AG10803 (cell line): ENCODE measurements at regions not wholly inside any gene's neighbourhood (a gene's known extent, or its start where the extent isn't known, plus 50 kb on each side); places are given as distances from the start of the nearest gene placed in this dataset.

Source experiments
- DNase-seq: peaks from one replicate; pipeline ENCODE4 v3.0.0; 2010; ENCODE audit warnings: low read depth
- H3K4me3 ChIP-seq: 2 replicates; pipeline ENCODE4 v1.5.1; 2011; ENCODE audit warnings: mild to moderate bottlenecking, low read length, control low read depth
- TF ChIP-seq, protein P1 (sequence below): conservative IDR thresholded peaks from 2 replicates; pipeline ENCODE4 v1.5.1; 2011; ENCODE audit warnings: mild to moderate bottlenecking, low read length, control low read depth, inconsistent platforms

DNA sequence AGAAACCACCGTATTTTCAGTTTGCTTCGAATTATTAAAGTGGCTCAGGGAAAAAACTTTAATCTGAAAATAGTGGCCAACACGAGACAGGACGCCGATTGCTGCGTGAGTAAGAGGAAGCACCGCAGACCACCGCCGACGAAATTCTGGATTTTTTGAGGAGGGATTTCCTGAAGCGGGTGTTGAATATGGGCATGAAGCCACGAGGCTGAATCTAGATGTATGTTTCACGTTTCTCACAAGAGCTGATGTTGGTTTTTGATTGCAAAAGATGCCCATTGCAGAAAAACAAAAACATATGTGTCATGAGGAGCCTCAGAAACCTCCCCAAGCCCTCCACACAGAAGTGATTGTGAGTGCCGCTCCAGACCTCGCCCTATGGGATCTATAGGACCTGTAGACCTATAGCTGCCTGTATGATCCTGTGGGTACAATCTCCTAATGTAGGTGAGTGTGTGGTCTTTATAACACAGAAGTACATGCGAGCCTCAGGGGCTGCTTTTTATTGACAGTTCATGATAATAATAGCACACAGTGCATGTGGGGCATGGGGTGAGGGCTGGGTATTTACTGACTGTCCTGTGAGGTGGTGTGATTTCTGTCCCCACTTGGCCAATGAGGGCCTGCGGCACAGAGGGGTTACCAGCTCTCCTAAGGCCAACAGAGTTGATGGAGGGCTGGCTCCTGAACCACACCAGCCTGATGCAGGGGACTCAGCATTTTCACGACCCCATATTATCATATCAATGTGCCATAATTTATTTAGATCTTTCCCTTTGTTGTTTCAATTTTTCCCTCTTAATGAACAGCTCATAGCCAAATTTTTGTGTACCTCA, 243.9 kb downstream of the DLL1 start:
- peak; percentile 56 for DNase-seq
- no peak overlapping the region for H3K4me3 ChIP-seq
- TF ChIP-seq, protein P1, sequence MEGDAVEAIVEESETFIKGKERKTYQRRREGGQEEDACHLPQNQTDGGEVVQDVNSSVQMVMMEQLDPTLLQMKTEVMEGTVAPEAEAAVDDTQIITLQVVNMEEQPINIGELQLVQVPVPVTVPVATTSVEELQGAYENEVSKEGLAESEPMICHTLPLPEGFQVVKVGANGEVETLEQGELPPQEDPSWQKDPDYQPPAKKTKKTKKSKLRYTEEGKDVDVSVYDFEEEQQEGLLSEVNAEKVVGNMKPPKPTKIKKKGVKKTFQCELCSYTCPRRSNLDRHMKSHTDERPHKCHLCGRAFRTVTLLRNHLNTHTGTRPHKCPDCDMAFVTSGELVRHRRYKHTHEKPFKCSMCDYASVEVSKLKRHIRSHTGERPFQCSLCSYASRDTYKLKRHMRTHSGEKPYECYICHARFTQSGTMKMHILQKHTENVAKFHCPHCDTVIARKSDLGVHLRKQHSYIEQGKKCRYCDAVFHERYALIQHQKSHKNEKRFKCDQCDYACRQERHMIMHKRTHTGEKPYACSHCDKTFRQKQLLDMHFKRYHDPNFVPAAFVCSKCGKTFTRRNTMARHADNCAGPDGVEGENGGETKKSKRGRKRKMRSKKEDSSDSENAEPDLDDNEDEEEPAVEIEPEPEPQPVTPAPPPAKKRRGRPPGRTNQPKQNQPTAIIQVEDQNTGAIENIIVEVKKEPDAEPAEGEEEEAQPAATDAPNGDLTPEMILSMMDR, result no peak

DNA sequence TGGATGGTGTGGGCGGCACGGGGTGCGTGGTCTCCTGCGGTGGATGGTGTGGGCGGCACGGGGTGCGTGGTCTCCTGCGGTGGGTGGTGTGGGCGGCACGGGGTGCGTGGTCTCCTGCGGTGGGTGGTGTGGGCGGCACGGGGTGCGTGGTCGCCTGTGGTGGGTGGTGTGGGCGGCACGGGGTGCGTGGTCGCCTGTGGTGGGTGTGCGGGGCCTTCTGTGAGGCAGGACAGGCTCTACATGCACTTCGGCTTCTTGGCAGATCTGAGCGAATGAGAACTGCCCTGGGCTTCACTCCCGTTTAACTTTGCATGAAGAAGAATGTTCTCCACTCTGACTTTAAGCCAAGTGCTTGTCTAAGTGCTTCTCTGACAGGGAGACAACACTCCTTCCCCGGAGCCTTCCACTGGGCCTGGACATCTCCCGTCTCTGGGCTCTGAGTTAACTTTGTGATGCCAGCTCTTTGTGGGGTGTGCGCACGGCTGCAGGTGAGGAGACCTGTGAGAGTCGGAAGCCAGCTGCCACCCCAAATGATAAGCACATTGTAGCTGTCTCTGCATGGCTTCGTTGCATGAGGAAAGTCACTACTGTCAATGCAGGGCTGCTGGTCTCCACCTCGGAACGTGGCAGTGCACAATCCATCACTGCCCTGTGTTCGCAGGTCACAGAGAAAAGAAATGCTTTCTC, 244.8 kb downstream of the DLL1 start:
- TF ChIP-seq, protein P1, result no peak
- no peak overlapping the region for H3K4me3 ChIP-seq
- DNase-seq, result no peak

DNA sequence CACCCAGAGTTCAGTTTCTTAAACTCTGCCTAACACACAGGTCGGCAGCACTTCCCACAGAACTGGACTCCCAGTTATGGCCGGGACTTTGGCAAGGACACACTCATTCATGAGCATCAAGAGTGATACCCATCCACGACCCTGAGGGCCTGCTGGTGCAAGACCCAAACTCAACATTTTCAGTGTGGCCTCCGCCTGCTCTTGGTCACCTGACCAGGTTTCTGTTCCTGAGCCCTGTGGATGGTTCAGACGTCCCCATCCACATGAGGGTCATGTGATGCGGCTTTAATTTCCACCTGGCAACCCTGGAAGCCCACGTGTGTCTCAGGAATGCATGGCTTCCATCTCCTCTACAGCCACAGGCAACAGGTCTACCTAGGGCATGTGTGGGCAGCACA, 245.3 kb downstream of the DLL1 start:
- DNase-seq, result no peak
- H3K4me3 ChIP-seq, result no peak overlapping the region
- TF ChIP-seq, protein P1, result no peak

DNA sequence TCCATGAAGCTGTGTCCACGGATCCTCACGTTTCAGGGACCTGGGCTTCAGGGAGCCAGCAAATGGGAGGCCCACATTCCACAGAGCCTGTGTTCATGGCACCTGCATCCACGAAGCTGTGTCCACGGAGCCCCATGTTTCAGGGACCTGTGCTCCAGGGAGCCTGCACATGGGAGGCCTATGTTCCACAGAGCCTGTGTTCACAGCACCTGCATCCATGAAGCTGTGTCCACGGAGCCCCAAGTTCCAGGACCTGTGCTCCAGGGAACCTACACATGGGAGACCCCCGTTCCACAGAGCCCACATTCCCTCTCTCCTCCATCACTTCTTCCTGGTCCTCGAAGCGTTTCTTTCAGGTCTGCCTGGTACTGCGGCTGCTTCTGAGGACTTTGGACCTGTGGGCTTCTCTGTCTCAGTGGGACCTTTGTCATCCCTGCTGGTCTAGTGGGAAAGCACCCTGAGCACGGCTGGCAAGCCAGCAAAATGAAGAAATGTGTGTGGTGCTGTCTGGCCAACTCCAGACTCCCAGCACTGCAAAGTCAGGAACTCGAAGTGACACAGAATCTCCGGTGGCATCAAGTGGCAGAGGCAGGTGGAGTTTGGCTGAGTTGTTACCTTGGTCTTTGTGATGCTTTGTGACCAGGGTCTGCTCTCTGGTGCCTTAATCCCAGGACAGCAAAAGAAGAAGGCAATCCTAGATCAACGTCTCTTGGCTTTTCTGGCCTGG, 245.9 kb downstream of the DLL1 start:
- TF ChIP-seq, protein P1, result no peak
- no peak for DNase-seq
- H3K4me3 ChIP-seq, result no peak overlapping the region

DNA sequence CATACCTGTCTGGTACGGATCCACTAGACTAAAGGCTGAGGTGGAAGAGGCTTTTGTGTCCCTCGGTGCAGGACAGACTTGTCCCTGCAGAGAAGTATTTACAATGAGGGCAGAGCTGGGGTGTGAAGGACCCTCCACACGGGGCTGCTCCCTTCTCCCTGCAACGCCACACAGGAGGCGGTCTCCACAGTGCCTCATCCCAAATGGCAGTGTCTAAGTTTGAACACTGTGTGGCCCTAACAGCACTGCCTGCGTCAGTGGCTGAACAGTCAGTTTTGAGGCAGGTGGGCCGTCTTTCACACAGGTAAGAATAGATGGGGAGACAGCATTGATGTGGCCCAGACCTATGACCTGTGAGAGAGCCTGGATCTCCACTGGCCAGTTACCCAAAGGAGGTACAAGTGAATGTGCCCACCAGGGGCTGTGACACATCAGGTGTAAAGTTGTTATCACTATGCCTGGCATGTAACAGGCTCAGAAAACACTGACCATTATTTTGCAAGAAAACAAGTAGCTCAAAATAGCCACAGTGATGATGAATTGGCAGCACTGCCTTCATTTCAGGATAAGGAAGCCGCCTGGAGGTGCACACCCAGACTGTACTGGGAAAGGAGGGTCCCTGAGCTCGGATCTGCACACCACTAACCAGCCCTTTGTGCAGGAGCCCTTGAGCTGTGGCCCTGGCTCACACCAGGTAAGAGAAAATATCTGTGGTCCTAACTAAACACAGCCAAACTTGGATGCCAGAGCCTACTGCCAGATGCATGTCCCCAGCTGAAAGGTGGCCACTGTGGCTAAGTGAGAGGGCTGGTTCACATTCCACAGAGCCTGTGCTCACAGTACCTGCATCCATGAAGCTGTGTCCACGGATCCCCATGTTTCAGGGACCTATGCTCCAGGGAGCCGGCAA, 246.7 kb downstream of the DLL1 start:
- TF ChIP-seq, protein P1, result no peak
- no peak for DNase-seq
- H3K4me3 ChIP-seq, result no peak overlapping the region

DNA sequence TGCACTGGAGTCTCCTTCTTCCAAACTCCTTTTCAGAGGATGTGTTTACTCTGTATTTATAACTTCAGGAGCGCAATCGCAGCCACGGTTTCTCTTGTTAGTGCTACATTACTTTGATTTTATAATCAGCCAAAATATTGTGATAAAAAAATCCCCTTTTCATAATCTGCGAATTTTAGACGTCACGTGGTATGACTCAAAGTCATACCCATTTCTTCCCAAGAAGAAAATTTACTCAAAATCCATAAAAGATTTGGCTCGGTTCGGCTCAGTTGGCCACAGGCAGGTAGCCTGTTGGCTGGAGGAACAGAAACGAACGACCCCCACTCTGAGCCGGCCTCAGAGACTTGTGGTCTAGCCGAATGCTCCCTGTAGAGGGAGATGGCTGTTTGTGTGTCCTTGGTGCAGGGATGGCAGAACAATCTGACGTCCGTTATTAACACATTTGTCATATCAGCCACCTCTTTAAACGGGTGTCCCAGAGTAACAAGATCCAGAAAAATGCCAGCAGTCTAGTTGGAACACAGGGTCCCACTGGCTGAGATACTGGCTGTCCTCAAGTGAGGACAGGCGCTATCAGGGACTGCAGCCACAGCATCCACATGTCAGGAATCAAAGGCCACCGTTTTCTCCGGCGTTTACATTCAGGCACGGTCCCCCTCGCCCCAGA, 247.6 kb downstream of the DLL1 start:
- no peak for DNase-seq
- TF ChIP-seq, protein P1, result no peak

More for the DNA sequence above, 247.6 kb downstream of the DLL1 start:
- H3K4me3 ChIP-seq, result no peak overlapping the region
